GM23338 (cell line): ENCODE measurements at regions not wholly inside any gene's neighbourhood (a gene's known extent, or its start where the extent isn't known, plus 50 kb on each side); places are given as distances from the start of the nearest gene placed in this dataset.

Experiments used
- ATAC-seq: fragments of 200-7000 bp; cut with Tn5 transposase; 3 replicates; pipeline ENCODE4 v1.9.1; 2020
- DNase-seq: peaks from one replicate; pipeline ENCODE4 v3.0.0-alpha.2; 2015; ENCODE audit warnings: low spot score
- H2AFZ ChIP-seq: fragments of 200-600 bp; sonication (generic); 2 replicates; pipeline ENCODE4 v1.8.0; 2016; ENCODE audit warnings: antibody characterized with exemption, mild to moderate bottlenecking, moderate library complexity
- H3F3A ChIP-seq: fragments of 200-600 bp; sonication (generic); replicated peaks from 2 replicates; pipeline ENCODE4 v1.8.0; 2017; ENCODE audit warnings: antibody characterized with exemption, mixed run types, low read depth
- H3K27ac ChIP-seq: fragments of 200-600 bp; sonication (generic); 2 replicates; pipeline ENCODE4 v1.6.1; 2016; ENCODE audit warnings: low read depth
- H3K27me3 ChIP-seq: fragments of 200-600 bp; sonication (generic); 2 replicates; pipeline ENCODE4 v1.8.0; 2016; ENCODE audit warnings: mild to moderate bottlenecking, mixed run types, moderate library complexity; ENCODE audit not compliant: insufficient read depth
- H3K36me3 ChIP-seq: fragments of 200-600 bp; sonication (generic); 2 replicates; pipeline ENCODE4 v1.8.0; 2016; ENCODE audit warnings: mild to moderate bottlenecking; ENCODE audit not compliant: insufficient read depth
- H3K4me1 ChIP-seq: fragments of 200-600 bp; sonication (generic); 2 replicates; pipeline ENCODE4 v1.8.0; 2016; ENCODE audit warnings: mild to moderate bottlenecking, moderate library complexity; ENCODE audit not compliant: insufficient read depth
- H3K4me2 ChIP-seq: fragments of 200-600 bp; sonication (generic); 2 replicates; pipeline ENCODE4 v1.7.1; 2017; ENCODE audit warnings: mixed run types
- H3K4me3 ChIP-seq: fragments of 200-600 bp; sonication (generic); 2 replicates; pipeline ENCODE4 v1.6.1; 2016; ENCODE audit warnings: mixed run types
- H3K79me2 ChIP-seq: fragments of 200-600 bp; sonication (generic); replicated peaks from 2 replicates; pipeline ENCODE4 v1.8.0; 2017; ENCODE audit warnings: mild to moderate bottlenecking; ENCODE audit not compliant: insufficient read depth
- H3K9me2 ChIP-seq: fragments of 200-600 bp; sonication (generic); 2 replicates; pipeline ENCODE4 v1.8.0; 2017; ENCODE audit not compliant: insufficient read depth
- H4K20me1 ChIP-seq: fragments of 200-600 bp; sonication (generic); replicated peaks from 2 replicates; pipeline ENCODE4 v1.8.0; 2017; ENCODE audit warnings: mild to moderate bottlenecking; ENCODE audit not compliant: insufficient read depth
- H3K27ac Mint-ChIP-seq: 2 replicates; pipeline ENCODE4 v1.8.0; 2020; ENCODE audit warnings: inconsistent platforms, mild to moderate bottlenecking, moderate library complexity, mixed read lengths
- H3K27me3 Mint-ChIP-seq: 3 replicates; pipeline ENCODE4 v1.8.0; 2022; ENCODE audit warnings: low read depth, mild to moderate bottlenecking, moderate library complexity, mixed read lengths, inconsistent platforms; ENCODE audit not compliant: insufficient read depth, poor library complexity
- H3K36me3 Mint-ChIP-seq: 3 replicates; pipeline ENCODE4 v1.8.0; 2021; ENCODE audit warnings: low read depth, mild to moderate bottlenecking, inconsistent platforms, moderate library complexity, mixed read lengths
- H3K4me1 Mint-ChIP-seq: 3 replicates; pipeline ENCODE4 v1.8.0; 2020; ENCODE audit warnings: mild to moderate bottlenecking, inconsistent platforms, mixed read lengths
- H3K4me3 Mint-ChIP-seq: 3 replicates; pipeline ENCODE4 v1.8.0; 2021; ENCODE audit warnings: moderate library complexity, mild to moderate bottlenecking, inconsistent platforms, mixed read lengths
- H3K9me3 Mint-ChIP-seq: 3 replicates; pipeline ENCODE4 v1.8.0; 2020; ENCODE audit warnings: moderate library complexity, mild to moderate bottlenecking, inconsistent platforms, mixed read lengths
- CREB1 ChIP-seq: fragments of 250-450 bp; sonication (Bioruptor Pico); IDR thresholded peaks from 2 replicates; pipeline ENCODE4 v1.5.0; 2020; ENCODE audit warnings: low read depth, mild to moderate bottlenecking, moderate library complexity
- ETS1 ChIP-seq: IDR thresholded peaks from 2 replicates; pipeline ENCODE4 v1.6.1; 2016; ENCODE audit warnings: antibody characterized with exemption
- EZH2 ChIP-seq: fragments of 200-600 bp; sonication (generic); IDR thresholded peaks from one replicate; pipeline ENCODE4 v1.8.0; 2017; ENCODE audit warnings: antibody characterized with exemption, mild to moderate bottlenecking, low read depth; ENCODE audit not compliant: unreplicated experiment
- JUNB ChIP-seq: IDR thresholded peaks from one replicate; pipeline ENCODE4 v1.6.1; 2016; ENCODE audit warnings: antibody characterized with exemption; ENCODE audit not compliant: unreplicated experiment
- NANOG ChIP-seq: IDR thresholded peaks from 2 replicates; pipeline ENCODE4 v1.6.1; 2016; ENCODE audit warnings: antibody characterized with exemption, borderline replicate concordance
- POLR2AphosphoS5 ChIP-seq: IDR thresholded peaks from 2 replicates; pipeline ENCODE4 v1.6.1; 2016; ENCODE audit warnings: antibody characterized with exemption, low read depth
- REST ChIP-seq: IDR thresholded peaks from one replicate; pipeline ENCODE4 v1.6.1; 2018; ENCODE audit warnings: antibody characterized with exemption; ENCODE audit not compliant: unreplicated experiment
- ZNF114 ChIP-seq: fragments of 250-450 bp; sonication (Bioruptor Pico); IDR thresholded peaks from 2 replicates; pipeline ENCODE4 v1.5.0; 2020; ENCODE audit warnings: mild to moderate bottlenecking, moderate library complexity
- ZNF331 ChIP-seq: fragments of 250-450 bp; sonication (Bioruptor Pico); IDR thresholded peaks from 2 replicates; pipeline ENCODE4 v1.5.0; 2020; ENCODE audit warnings: low read depth, mild to moderate bottlenecking, moderate library complexity
- ZNF462 ChIP-seq: fragments of 250-450 bp; sonication (Bioruptor Pico); IDR thresholded peaks from 2 replicates; pipeline ENCODE4 v1.5.0; 2020; ENCODE audit warnings: mild to moderate bottlenecking, moderate library complexity
- TF ChIP-seq, protein P1 (sequence below), 2 experiments: fragments of 200-600 bp in 1 of 2; sonication (generic) in 1 of 2; conservative IDR thresholded peaks; 2 replicates each; pipeline versions ENCODE4 v1.5.1 to v1.6.1; 2016 to 2017; ENCODE audit warnings: antibody characterized with exemption in 2 of 2, low read depth in 2 of 2, mild to moderate bottlenecking in 2 of 2, moderate library complexity in 1 of 2

DNA sequence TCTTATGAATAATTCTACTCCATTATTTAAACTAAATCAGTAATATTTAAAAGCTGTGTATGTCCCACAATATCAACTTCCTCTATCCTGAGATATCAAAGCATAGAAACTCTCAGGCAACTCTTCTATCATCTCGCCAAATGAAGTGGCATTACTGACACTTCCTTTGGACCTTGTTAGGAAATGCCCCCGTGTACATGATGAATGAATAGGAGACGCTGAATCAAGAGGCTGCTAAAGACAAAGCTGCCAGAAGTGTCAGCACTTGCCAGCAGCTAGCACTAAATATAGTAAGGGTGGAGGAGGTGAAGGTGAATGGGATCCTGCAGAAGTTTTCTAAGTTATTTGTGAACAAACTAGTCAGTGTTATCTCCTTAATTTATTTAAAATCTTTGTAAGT lies 99.5 kb upstream of the BLTP1 start:
- no peak overlapping the region for H3K4me3 ChIP-seq
- Mint-ChIP-seq H3K9me3 (no peaks in the 10 kb centered on the region), H3K4me3 (no peak overlapping the region), H3K27ac (no peak overlapping the region), H3K36me3 (no peaks in the 10 kb centered on the region), H3K4me1 (no peaks in the 10 kb centered on the region; the same call in 2 of the 3 replicates), H3K27me3 (peaks cover 2% of the 10 kb centered on the region)
- no peak overlapping the region for H3K4me2 ChIP-seq
- H3K27ac ChIP-seq = no peak overlapping the region
- DNase-seq = no peak
- no peaks in the 10 kb centered on the region for H3K4me1 ChIP-seq
- no peaks in the 10 kb centered on the region for H3K79me2 ChIP-seq
- H3K9me2 ChIP-seq = no peaks in the 10 kb centered on the region
- no peak for ATAC-seq
- no peaks in the 10 kb centered on the region for H3K27me3 ChIP-seq
- no peak for TF ChIP-seq ZNF114 (CRISPR knock-in tag)
- TF ChIP-seq ZNF462 (CRISPR knock-in tag) = no peak
- no peak for TF ChIP-seq NANOG
- no peak for TF ChIP-seq POLR2AphosphoS5
- TF ChIP-seq JUNB = no peak
- no peak for TF ChIP-seq ETS1
- no peak for TF ChIP-seq REST
- TF ChIP-seq EZH2 = no peak
- TF ChIP-seq, protein P1, sequence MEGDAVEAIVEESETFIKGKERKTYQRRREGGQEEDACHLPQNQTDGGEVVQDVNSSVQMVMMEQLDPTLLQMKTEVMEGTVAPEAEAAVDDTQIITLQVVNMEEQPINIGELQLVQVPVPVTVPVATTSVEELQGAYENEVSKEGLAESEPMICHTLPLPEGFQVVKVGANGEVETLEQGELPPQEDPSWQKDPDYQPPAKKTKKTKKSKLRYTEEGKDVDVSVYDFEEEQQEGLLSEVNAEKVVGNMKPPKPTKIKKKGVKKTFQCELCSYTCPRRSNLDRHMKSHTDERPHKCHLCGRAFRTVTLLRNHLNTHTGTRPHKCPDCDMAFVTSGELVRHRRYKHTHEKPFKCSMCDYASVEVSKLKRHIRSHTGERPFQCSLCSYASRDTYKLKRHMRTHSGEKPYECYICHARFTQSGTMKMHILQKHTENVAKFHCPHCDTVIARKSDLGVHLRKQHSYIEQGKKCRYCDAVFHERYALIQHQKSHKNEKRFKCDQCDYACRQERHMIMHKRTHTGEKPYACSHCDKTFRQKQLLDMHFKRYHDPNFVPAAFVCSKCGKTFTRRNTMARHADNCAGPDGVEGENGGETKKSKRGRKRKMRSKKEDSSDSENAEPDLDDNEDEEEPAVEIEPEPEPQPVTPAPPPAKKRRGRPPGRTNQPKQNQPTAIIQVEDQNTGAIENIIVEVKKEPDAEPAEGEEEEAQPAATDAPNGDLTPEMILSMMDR (conservative IDR thresholded peaks at IDR 0.05; ENCODE audit: low read depth in 2 of 2) = no peak
- no peak for TF ChIP-seq ZNF331 (CRISPR knock-in tag)
- no peak for TF ChIP-seq CREB1
- no peaks in the 10 kb centered on the region for H3F3A ChIP-seq
- no peaks in the 10 kb centered on the region for H3K36me3 ChIP-seq
- no peaks in the 10 kb centered on the region for H4K20me1 ChIP-seq
- no peak overlapping the region for H2AFZ ChIP-seq
